OCI-LY7 (cell line): ENCODE measurements at regions not wholly inside any gene's neighbourhood (a gene's known extent, or its start where the extent isn't known, plus 50 kb on each side); places are given as distances from the start of the nearest gene placed in this dataset.

Source experiments
- BruUV-seq: library from RNA; stranded (reverse); fragments of 400-500 nt; replicated peaks from 2 replicates; lab custom pipeline; 2021; lab: Mats Ljungman, UMichigan
- CTCF ChIA-PET: fragments of 300-600 bp; sonication (Branson Sonifier 250); formaldehyde crosslinking; loops from one replicate; lab custom pipeline; 2022; ENCODE audit warnings: antibody characterized with exemption; ENCODE audit not compliant: unreplicated experiment; lab: Charles Lee
- POLR2A ChIA-PET: fragments of 300-600 bp; sonication (Branson Sonifier 250); formaldehyde crosslinking; loops from one replicate; lab custom pipeline; 2022; ENCODE audit warnings: antibody characterized with exemption; lab: Charles Lee
- DNase-seq: peaks from one replicate; pipeline ENCODE4 v3.0.0-alpha.2; 2015; ENCODE audit warnings: low spot score
- H2AFZ ChIP-seq: fragments of 200-600 bp; sonication (generic), shearing (Covaris generic); 2 replicates; pipeline ENCODE4 v1.6.1; 2014; ENCODE audit warnings: mild to moderate bottlenecking, antibody characterized with exemption, low read length, moderate library complexity
- H3K27ac ChIP-seq: fragments of 200-600 bp; sonication (generic); 2 replicates; pipeline ENCODE4 v1.5.1; 2014; ENCODE audit warnings: mixed run types, low read depth, mild to moderate bottlenecking, moderate library complexity, low read length, inconsistent platforms; ENCODE audit not compliant: poor library complexity, severe bottlenecking
- H3K36me3 ChIP-seq: fragments of 200-600 bp; sonication (generic); 2 replicates; pipeline ENCODE4 v1.6.1; 2014; ENCODE audit warnings: mild to moderate bottlenecking, antibody characterized with exemption, low read length, moderate library complexity, mixed read lengths; ENCODE audit not compliant: insufficient read depth
- H3K4me1 ChIP-seq: fragments of 200-600 bp; sonication (generic); 2 replicates; pipeline ENCODE4 v1.5.1; 2014; ENCODE audit warnings: mild to moderate bottlenecking, low read length; ENCODE audit not compliant: insufficient read depth, poor library complexity, severe bottlenecking
- H3K4me2 ChIP-seq: fragments of 200-600 bp; sonication (generic); 2 replicates; pipeline ENCODE4 v1.6.1; 2014; ENCODE audit warnings: mild to moderate bottlenecking, low read length
- H3K4me3 ChIP-seq: fragments of 200-600 bp; sonication (generic); 2 replicates; pipeline ENCODE4 v1.5.1; 2014; ENCODE audit warnings: mild to moderate bottlenecking, low read depth, low read length; ENCODE audit not compliant: poor library complexity, severe bottlenecking
- H3K79me2 ChIP-seq: fragments of 200-600 bp; sonication (generic); 2 replicates; pipeline ENCODE4 v1.6.1; 2016; ENCODE audit warnings: low read depth, mild to moderate bottlenecking, low read length, moderate library complexity, mixed read lengths; ENCODE audit not compliant: insufficient read depth
- H3K9me2 ChIP-seq: fragments of 200-600 bp; sonication (generic); 2 replicates; pipeline ENCODE4 v1.6.1; 2016; ENCODE audit warnings: mild to moderate bottlenecking, low read length, mixed read lengths; ENCODE audit not compliant: insufficient read depth
- H3K9me3 ChIP-seq: fragments of 200-600 bp; sonication (generic); 2 replicates; pipeline ENCODE4 v1.6.1; 2014; ENCODE audit warnings: mild to moderate bottlenecking, mixed run types, low read length, mixed read lengths
- H4K20me1 ChIP-seq: fragments of 200-600 bp; sonication (generic); 2 replicates; pipeline ENCODE4 v1.6.1; 2014; ENCODE audit warnings: mild to moderate bottlenecking, antibody characterized with exemption, low read length, moderate library complexity, mixed read lengths; ENCODE audit not compliant: insufficient read depth
- CTCF ChIP-seq: fragments of 200-600 bp; sonication (generic); conservative IDR thresholded peaks from 2 replicates; pipeline ENCODE4 v1.5.1; 2014; ENCODE audit warnings: mild to moderate bottlenecking, antibody characterized with exemption, low read length, moderate library complexity, mixed read lengths
- EZH2phosphoT487 ChIP-seq: fragments of 200-600 bp; sonication (generic); IDR thresholded peaks from 2 replicates; pipeline ENCODE4 v1.6.1; 2018; ENCODE audit warnings: low read depth, borderline replicate concordance, mild to moderate bottlenecking, mixed run types, antibody characterized with exemption, low read length, moderate library complexity, mixed read lengths
- intact Hi-C: fragments of 100-400 bp; cut with micrococcal nuclease; formaldehyde crosslinking; loops from one replicate; pipeline ENCODE4 v1.10.0; 2022; ENCODE audit not compliant: unreplicated experiment

- Histone ChIP-seq H3K9me2 (no peaks in the 10 kb centered on the region; the same call in 1 of the 2 replicates), H3K4me2 (no peak overlapping the region), H3K79me2 (no peaks in the 10 kb centered on the region), H3K4me1 (no peaks in the 10 kb centered on the region), H3K9me3 (peaks cover 5% of the 10 kb centered on the region; the same call in 1 of the 2 replicates), H4K20me1 (no peaks in the 10 kb centered on the region), H3K36me3 (no peaks in the 10 kb centered on the region), H2AFZ (no peak overlapping the region), H3K4me3 (no peak overlapping the region), H3K27ac (no peak overlapping the region)
- ChIA-PET CTCF (no interaction called here), POLR2A (no interaction called here)
- no TSS peak for BruUV-seq
- intact Hi-C loops = no loop called here
- TF ChIP-seq CTCF (no peak), EZH2phosphoT487 (no peak)
- DNase-seq = no peak
These were observed 200.2 kb upstream of the PABPC4L start for GRCh38 chr4:134401798-134402197.

- POLR2A ChIA-PET = interaction anchor here (0.5 to 0.7 kb wide), 2 partner anchors 668 to 1659 kb away, joined by 3 read pairs; no protein-coding TSS in a partner anchor
- no TSS peak for BruUV-seq
- CTCF ChIA-PET = no interaction called here
- Histone ChIP-seq H3K4me3 (no peak overlapping the region), H3K4me1 (no peaks in the 10 kb centered on the region), H4K20me1 (no peaks in the 10 kb centered on the region), H3K27ac (no peak overlapping the region), H3K9me2 (no peaks in the 10 kb centered on the region), H2AFZ (no peak overlapping the region), H3K4me2 (no peak overlapping the region), H3K79me2 (no peaks in the 10 kb centered on the region), H3K36me3 (no peaks in the 10 kb centered on the region), H3K9me3 (0 out of 2 replicates have a peak, but pooled peaks cover 6% of the 10 kb centered on the region)
- TF ChIP-seq CTCF (no peak), EZH2phosphoT487 (no peak)
- no peak for DNase-seq
- intact Hi-C loops = no loop called here
These were observed 192.0 kb upstream of the PABPC4L start for GRCh38 chr4:134393592-134393991.

- no peak overlapping the region for H2AFZ ChIP-seq
- H3K4me1 ChIP-seq = no peaks in the 10 kb centered on the region
- BruUV-seq = no TSS peak
- intact Hi-C loops = no loop called here
- H3K4me2 ChIP-seq = no peak overlapping the region
- no peaks in the 10 kb centered on the region for H3K9me2 ChIP-seq
- no peak overlapping the region for H3K27ac ChIP-seq
- TF ChIP-seq CTCF = no peak
- TF ChIP-seq EZH2phosphoT487 = no peak
- no peak overlapping the region for H3K4me3 ChIP-seq
- H3K79me2 ChIP-seq = no peaks in the 10 kb centered on the region
- no peak for DNase-seq
- no peaks in the 10 kb centered on the region for H4K20me1 ChIP-seq
- ChIA-PET CTCF (interaction anchor here (0.6 kb wide), 1 partner anchor 483 kb away, joined by 4 read pairs; no protein-coding TSS in a partner anchor), POLR2A (no interaction called here)
- H3K36me3 ChIP-seq = no peaks in the 10 kb centered on the region
- no peaks in the 10 kb centered on the region for H3K9me3 ChIP-seq
These were observed 188.7 kb upstream of the PABPC4L start for GRCh38 chr4:134390319-134390718.
